ENCODE measurements at regions not wholly inside any gene's neighbourhood (a gene's known extent, or its start where the extent isn't known, plus 50 kb on each side); places are given as distances from the start of the nearest gene placed in this dataset.
"Not testable (repeated sequence)": the region's sequence is repeated elsewhere in the genome, so short reads cannot be mapped to it uniquely, and the experiment has no call there.

DNA sequence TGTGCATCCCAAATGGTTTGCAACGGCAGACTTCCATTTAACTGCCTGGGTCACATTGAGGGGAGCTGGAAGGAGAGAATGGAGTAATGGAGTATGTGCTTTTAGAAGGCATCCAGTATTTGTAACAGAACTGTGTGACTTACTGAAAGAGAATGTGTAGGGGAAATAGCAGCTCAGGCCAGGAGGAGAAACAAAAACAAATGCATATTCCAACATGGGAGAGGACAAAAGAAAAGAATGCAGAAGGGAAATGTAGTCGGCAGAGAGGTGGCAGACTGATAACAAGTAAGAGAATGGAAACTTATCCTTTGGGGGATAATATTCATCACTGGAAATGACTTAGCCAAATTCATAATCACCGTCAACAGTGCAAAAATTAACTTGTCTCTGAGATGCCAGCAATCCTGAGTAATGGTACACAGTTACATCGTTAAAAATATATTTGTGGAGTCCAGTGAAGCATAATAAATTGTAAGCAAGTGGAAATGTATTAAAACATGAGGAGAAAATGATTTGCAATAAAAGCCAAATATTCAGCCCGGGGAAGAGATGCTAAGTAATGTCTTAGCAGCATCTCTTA, 294.9 kb upstream of the SGO1 start:
- H3K27me3 Mint-ChIP-seq (ENCODE audit: low read depth) = no peaks in the 10 kb centered on the region
- peaks cover 3% of the 10 kb centered on the region for H3K4me1 Mint-ChIP-seq
- DNase-seq (ENCODE audit: low spot score in 2 of 2, unreplicated experiment in 2 of 2) = no peak
- no peak overlapping the region for H3K4me3 Mint-ChIP-seq
- H3K36me3 Mint-ChIP-seq = peaks cover 7% of the 10 kb centered on the region
- no peak overlapping the region for H3K27ac Mint-ChIP-seq
- H3K9me3 Mint-ChIP-seq = peaks cover 32% of the 10 kb centered on the region
- TF ChIP-seq, protein P1, sequence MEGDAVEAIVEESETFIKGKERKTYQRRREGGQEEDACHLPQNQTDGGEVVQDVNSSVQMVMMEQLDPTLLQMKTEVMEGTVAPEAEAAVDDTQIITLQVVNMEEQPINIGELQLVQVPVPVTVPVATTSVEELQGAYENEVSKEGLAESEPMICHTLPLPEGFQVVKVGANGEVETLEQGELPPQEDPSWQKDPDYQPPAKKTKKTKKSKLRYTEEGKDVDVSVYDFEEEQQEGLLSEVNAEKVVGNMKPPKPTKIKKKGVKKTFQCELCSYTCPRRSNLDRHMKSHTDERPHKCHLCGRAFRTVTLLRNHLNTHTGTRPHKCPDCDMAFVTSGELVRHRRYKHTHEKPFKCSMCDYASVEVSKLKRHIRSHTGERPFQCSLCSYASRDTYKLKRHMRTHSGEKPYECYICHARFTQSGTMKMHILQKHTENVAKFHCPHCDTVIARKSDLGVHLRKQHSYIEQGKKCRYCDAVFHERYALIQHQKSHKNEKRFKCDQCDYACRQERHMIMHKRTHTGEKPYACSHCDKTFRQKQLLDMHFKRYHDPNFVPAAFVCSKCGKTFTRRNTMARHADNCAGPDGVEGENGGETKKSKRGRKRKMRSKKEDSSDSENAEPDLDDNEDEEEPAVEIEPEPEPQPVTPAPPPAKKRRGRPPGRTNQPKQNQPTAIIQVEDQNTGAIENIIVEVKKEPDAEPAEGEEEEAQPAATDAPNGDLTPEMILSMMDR (IDR thresholded peaks at IDR 0.05; ENCODE audit: unreplicated experiment) = no peak

- TF ChIP-seq, protein P1 (IDR thresholded peaks at IDR 0.05; ENCODE audit: unreplicated experiment) = no peak
- H3K27ac Mint-ChIP-seq = no peak overlapping the region
- H3K36me3 Mint-ChIP-seq = no peaks in the 10 kb centered on the region
- peaks cover 13% of the 10 kb centered on the region for H3K9me3 Mint-ChIP-seq
- no peak overlapping the region for H3K4me3 Mint-ChIP-seq
- H3K27me3 Mint-ChIP-seq (ENCODE audit: low read depth) = no peaks in the 10 kb centered on the region
- peaks cover 3% of the 10 kb centered on the region for H3K4me1 Mint-ChIP-seq
- DNase-seq (ENCODE audit: low spot score in 2 of 2, unreplicated experiment in 2 of 2) = no peak
Observed at GRCh38 chr3:20478436-20478835, 292.4 kb upstream of the SGO1 start.

DNA sequence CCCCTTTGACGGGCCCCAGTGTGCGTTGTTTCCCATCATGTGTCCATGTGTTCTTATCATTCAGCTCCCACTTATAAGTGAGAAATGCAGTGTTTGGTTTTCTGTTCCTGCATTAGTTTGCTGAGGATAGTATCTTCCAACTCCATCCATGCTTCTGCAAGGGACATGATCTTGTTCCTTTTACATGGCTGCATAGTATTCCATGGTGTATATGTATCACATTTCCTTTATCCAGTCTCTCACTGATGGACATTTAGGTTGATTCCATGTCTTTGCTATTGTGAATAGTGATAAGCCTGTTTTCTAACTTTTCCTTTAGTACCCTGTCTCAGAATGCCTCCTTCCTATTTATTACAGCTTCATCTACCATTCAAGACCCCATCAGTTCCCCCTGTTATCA, 278.2 kb upstream of the SGO1 start:
- not testable (repeated sequence) for H3K4me1 Mint-ChIP-seq; H3K27ac Mint-ChIP-seq; H3K4me3 Mint-ChIP-seq; H3K27me3 Mint-ChIP-seq (ENCODE audit: low read depth); DNase-seq (ENCODE audit: low spot score in 2 of 2, unreplicated experiment in 2 of 2); H3K36me3 Mint-ChIP-seq
- peaks cover 30% of the 10 kb centered on the region for H3K9me3 Mint-ChIP-seq

GRCh38 chr3:20462723-20463122, 276.7 kb upstream of the SGO1 start:
- no peak for DNase-seq (ENCODE audit: low spot score in 2 of 2, unreplicated experiment in 2 of 2)
- TF ChIP-seq, protein P1 (IDR thresholded peaks at IDR 0.05; ENCODE audit: unreplicated experiment) = no peak
- Mint-ChIP-seq H3K27ac (no peak overlapping the region), H3K4me3 (no peak overlapping the region), H3K27me3 (ENCODE audit: low read depth) (no peaks in the 10 kb centered on the region), H3K36me3 (no peaks in the 10 kb centered on the region), H3K4me1 (no peaks in the 10 kb centered on the region), H3K9me3 (peaks cover 30% of the 10 kb centered on the region)

DNA sequence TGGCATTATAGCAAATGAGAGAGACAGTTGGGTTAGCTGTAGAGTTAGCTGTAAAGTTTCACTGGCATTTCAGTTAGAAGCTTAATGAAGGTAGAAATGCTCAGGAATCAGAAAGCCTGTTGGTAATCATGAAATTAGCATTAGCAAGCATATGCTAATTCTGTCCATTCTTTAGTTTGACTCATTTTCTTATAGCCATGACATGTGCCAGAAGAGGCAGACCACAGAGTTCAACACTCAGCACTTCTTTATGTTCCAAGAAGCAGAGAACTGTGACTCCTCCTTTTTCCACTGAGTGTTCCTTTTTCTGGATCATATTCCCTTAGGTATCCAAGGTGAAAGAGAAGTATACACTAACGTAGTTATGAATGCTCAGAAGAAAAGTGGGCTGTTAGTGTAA, 276.2 kb upstream of the SGO1 start:
- Mint-ChIP-seq H3K27ac (no peak overlapping the region), H3K4me1 (no peaks in the 10 kb centered on the region), H3K9me3 (peaks cover 30% of the 10 kb centered on the region), H3K27me3 (ENCODE audit: low read depth) (no peaks in the 10 kb centered on the region), H3K4me3 (no peak overlapping the region), H3K36me3 (no peaks in the 10 kb centered on the region)
- DNase-seq (ENCODE audit: low spot score in 2 of 2, unreplicated experiment in 2 of 2) = no peak
- TF ChIP-seq, protein P1 (IDR thresholded peaks at IDR 0.05; ENCODE audit: unreplicated experiment) = no peak

- Mint-ChIP-seq H3K4me1 (no peaks in the 10 kb centered on the region), H3K27ac (no peak overlapping the region), H3K4me3 (no peak overlapping the region), H3K9me3 (peaks cover 45% of the 10 kb centered on the region), H3K27me3 (ENCODE audit: low read depth) (no peaks in the 10 kb centered on the region), H3K36me3 (no peaks in the 10 kb centered on the region)
- TF ChIP-seq, protein P1 (IDR thresholded peaks at IDR 0.05; ENCODE audit: unreplicated experiment) = no peak
- no peak for DNase-seq (ENCODE audit: low spot score in 2 of 2, unreplicated experiment in 2 of 2)
Observed at GRCh38 chr3:20458994-20459716, 273.1 kb upstream of the SGO1 start.

All from mesothelial cell of epicardium (in vitro differentiated cells).